ENCODE measurements at regions not wholly inside any gene's neighbourhood (a gene's known extent, or its start where the extent isn't known, plus 50 kb on each side); places are given as distances from the start of the nearest gene placed in this dataset.

- Histone ChIP-seq H3K4me3 (no peak overlapping the region), H3K27ac (no peak overlapping the region)
Measured at GRCh38 chr1:244962130-244962529, 97.8 kb upstream of the HNRNPU start.

GRCh38 chr1:244960904-244961303, 96.6 kb upstream of the HNRNPU start:
- H3K4me3 ChIP-seq, result no peak overlapping the region
- no peak overlapping the region for H3K27ac ChIP-seq

DNA sequence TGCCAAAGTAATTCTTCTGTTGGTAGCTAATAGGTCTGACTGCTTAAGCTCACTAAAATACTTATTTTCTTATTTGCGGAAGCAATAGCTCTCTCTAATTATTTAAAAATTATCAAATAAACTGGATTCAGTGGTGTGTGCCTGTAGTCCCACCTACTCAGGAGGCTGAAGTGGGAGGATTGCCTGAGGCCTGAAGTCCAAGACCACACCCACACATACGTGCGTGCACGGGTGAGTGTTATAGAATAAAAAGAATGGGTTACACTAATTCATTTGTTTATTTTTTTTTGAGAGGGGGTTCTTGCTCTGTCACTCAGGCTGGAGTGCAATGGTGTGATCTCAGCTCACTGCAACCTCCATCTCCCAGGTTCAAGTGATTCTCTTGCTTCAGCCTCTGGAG, 94.2 kb upstream of the HNRNPU start:
- Histone ChIP-seq H3K4me3 (no peak overlapping the region), H3K27ac (no peak overlapping the region)

GRCh38 chr1:244957525-244957924, 93.2 kb upstream of the HNRNPU start:
- no peak overlapping the region for H3K4me3 ChIP-seq
- no peak overlapping the region for H3K27ac ChIP-seq

GRCh38 chr1:244957122-244957521, 92.8 kb upstream of the HNRNPU start:
- H3K4me3 ChIP-seq, result no peak overlapping the region
- no peak overlapping the region for H3K27ac ChIP-seq

DNA sequence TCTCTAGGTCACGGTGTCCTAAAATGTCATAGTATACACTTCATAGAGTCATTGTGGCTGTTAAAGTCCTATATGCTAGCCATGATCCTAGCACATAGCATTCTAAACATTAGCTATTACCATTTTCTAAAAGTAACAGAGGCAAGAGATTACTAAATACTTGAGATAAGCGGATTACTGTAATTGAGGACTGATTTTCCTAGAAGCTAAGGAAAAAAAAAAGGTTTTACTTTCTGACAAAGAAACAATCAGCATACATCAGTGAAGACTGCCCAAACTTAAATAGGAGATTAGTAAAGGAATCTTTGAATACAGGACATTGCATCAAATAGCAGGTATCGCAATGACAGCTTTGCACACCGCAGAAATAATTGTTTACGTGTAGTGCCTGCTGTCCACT, 91.3 kb upstream of the HNRNPU start:
- H3K4me3 ChIP-seq, result no peak overlapping the region
- H3K27ac ChIP-seq, result no peak overlapping the region

DNA sequence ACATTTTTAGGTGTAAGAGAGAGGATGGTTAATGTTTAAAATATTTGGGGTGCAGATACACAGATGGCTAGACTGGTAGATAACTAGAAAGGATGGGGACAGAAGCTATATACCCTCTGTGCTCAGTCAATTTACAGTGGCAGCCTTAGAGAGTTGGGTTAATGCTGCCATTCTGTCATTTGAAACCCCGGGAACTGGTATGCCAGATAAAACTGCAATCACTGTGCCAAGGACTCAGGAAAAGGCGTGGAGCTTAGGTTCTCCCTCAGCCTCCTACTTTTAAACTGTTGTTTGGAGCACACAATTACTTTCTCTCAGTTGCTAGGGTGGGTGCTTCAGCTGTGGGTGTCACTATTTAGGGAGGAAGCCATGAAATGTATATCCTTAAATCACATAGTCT, 90.0 kb upstream of the HNRNPU start:
- no peak overlapping the region for H3K4me3 ChIP-seq
- no peak overlapping the region for H3K27ac ChIP-seq

- H3K27ac ChIP-seq, result no peak overlapping the region
- H3K4me3 ChIP-seq, result no peak overlapping the region
Measured at GRCh38 chr1:244953901-244954300, 89.6 kb upstream of the HNRNPU start.

DNA sequence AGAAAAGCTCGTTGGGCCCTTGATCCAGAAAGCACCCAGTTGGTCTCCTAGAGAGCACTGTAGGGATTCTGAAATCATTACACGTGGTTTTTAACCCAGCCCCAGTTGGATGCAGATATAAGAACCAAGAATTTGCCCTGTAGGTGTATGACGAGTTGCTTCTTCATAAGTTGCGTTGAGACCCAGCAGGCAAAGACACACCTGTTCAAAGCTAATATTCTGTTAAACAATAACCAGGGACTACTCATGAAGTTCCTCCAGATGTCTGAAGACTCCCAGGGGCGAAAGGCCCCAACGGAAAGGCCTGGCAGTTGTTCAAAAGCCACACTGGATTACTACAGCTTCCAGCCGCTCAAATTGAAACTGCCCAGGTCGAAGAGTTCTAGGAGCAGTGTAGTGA, 88.6 kb upstream of the HNRNPU start:
- no peak overlapping the region for H3K27ac ChIP-seq
- no peak overlapping the region for H3K4me3 ChIP-seq

DNA sequence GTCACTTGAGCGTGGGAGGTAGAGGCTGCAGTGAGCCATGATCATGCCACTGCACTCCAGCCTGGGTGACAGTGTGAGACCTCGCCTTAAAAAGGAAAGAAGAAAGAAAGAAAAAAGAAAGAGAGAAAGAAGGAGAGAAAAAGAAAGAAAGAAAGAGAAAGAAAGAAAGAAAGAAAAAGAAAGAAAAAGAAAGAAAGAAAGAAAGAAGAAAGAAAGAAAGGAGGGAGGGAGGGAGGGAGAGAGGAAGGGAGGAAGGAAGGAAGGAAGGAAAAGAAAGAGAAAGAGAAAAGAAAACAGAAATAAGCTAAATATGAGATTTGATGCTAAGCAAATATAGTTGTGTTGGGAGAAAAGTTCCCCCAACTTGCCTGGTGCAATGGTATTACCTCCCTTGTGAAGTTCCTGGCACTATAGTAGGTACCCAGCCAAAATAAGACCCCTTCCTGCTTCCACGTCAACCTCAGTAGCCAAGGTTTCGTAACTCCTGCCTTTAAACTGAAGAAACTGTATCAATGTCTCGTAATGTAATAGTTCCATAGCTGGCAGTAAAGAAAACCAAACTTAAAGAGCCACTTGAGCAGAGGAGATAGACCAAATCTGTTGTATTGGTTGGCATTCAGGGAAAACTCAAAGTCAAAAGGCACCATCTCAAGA, 88.1 kb upstream of the HNRNPU start:
- Histone ChIP-seq H3K27ac (no peak overlapping the region), H3K4me3 (no peak overlapping the region)

GRCh38 chr1:244948416-244948815, 84.1 kb upstream of the HNRNPU start:
- H3K27ac ChIP-seq, result no peak overlapping the region

GRCh38 chr1:244945109-244945671, 80.8 kb upstream of the HNRNPU start:
- Histone ChIP-seq H3K27ac (no peak overlapping the region), H3K4me3 (no peak overlapping the region)

More at GRCh38 chr1:244948416-244948815, 84.1 kb upstream of the HNRNPU start:
- H3K4me3 ChIP-seq, result no peak overlapping the region

GRCh38 chr1:244941121-244941520, 76.8 kb upstream of the HNRNPU start:
- no peak overlapping the region for H3K4me3 ChIP-seq
- no peak overlapping the region for H3K27ac ChIP-seq

DNA sequence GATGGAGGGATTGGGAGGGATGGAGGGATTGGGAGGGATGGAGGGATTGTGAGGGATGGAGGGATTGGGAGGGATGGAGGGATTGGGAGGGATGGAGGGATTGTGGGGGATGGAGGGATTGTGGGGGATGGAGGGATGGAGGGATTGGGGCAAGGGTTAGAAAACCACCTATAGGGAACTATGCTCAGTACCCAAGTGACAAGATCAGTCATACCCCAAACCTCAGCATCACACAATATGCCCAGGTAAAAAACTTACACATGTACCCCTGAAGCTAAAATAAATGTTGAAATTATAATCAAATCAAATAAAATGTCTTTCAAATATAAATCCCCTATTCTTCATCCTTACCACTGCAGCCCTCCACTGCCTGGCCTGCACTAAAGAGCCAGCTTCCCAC, 72.8 kb upstream of the HNRNPU start:
- Histone ChIP-seq H3K27ac (no peak overlapping the region), H3K4me3 (no peak overlapping the region)

DNA sequence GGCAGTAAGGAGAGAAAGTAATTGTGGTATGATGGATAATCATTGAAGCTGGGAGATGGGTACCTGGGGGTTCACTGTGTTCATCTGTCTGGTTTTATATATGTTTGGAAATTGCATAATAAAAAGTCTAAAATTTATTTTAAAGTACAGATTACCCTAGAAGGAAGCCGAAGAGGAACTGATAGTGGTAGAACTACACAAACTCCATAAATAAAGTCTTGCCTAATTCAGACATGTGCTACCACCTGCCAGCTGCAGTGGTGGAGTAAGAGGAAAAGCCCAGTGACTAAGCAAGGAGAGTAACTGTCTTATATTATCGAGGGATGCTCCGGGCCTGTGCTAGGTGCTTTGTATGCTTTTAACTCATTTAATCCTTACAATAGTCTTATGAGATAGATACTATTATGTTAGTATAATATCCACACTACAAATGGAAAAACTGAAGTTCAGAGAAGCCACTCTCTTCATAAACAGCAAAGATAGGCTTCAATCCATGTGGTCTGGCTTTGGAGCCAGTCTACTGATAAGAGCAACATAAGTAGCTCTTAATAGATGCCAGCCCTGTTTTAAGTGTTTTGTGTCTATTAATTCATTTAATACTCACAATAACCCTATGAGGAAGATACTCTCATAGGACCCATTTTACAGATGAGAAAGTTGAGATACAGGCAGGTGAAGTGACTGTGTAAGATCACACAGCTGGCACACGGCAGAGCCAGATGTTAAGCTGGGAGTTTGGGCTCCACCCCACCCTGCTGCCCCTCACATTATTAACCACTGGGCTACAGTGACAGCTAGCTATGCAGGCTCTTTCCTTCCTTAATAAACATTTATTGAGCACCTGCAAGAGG, 56.8 kb upstream of the HNRNPU start:
- H3K27ac ChIP-seq, result no peak overlapping the region
- no peak overlapping the region for H3K4me3 ChIP-seq

GRCh38 chr1:244919320-244920282, 55.3 kb upstream of the HNRNPU start:
- Histone ChIP-seq H3K4me3 (peak overlapping the region in 5 of 7 experiments; percentile 38 to 57 (median 48)), H3K27ac (peak overlapping the region in 3 of 21 experiments; percentile 45 to 78 (median 56))

DNA sequence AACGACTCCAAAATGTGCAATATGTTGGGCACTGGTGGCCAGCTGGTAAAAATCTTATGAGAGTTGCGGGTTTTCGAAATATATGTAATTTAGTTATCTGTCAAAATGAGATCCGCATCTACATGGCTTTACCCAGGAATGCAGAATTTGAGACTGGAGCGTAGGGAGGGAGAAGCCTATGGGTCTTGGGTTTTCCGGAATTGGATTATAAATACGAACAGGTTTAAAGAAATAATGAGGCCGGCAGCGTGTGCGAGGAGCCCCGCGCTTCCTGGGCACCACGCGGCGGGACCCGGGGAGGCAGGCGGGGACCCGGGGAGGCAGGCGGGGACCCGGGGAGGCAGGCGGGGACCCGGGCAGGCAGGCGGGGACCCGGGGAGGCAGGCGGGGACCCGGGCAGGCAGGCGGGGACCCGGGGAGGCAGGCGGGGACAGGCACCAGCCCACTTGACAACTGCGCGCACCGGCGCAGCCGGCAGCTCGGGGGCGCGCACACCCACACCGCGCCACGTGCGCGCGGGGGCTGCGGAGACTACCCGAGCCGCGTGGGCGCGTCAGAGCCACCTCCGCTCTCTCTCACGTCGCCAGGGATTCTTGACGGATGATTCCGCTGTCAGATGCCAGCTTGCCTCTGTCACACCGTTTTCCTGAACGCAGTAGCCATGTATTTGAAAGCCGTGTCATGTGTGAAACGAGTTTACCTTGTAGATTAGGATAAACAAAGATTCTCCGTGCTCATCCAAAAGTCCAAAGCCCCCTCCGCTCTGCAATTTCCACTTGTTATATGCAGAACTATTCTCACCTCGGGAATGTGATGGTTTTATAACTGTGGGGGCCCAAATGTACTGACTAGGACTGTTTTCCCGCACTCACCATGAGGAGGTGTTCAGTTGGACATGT, 54.3 kb upstream of the HNRNPU start:
- peak overlapping the region; percentile 33 to 57 (median 45) for H3K4me3 ChIP-seq
- H3K27ac ChIP-seq, result peak overlapping the region in 10 of 21 experiments; percentile 22 to 78 (median 46)

- H3K27ac ChIP-seq, result no peak overlapping the region
- no peak overlapping the region for H3K4me3 ChIP-seq
Measured at GRCh38 chr1:244917073-244917670, 52.8 kb upstream of the HNRNPU start.

Data from skin epidermis (tissue), 12 donors.